ENCODE measurements at regions not wholly inside any gene's neighbourhood (a gene's known extent, or its start where the extent isn't known, plus 50 kb on each side); places are given as distances from the start of the nearest gene placed in this dataset.

GRCh38 chr5:66542711-66543110 lies 53.5 kb upstream of the MAST4 start:
- TF ChIP-seq ZNF274 (IDR thresholded peaks at IDR 0.05; ENCODE audit: low read depth, low read length) (no peak), YY1 (IDR thresholded peaks at IDR 0.05; ENCODE audit: insufficient read depth, insufficient read length) (no peak)
